GM18951 (cell line): ENCODE measurements at regions not wholly inside any gene's neighbourhood (a gene's known extent, or its start where the extent isn't known, plus 50 kb on each side); places are given as distances from the start of the nearest gene placed in this dataset.
"Not testable (repeated sequence)": the region's sequence is repeated elsewhere in the genome, so short reads cannot be mapped to it uniquely, and the experiment has no call there.

Experiments
- POLR2A ChIP-seq: IDR thresholded peaks from 4 replicates; pipeline ENCODE4 v1.6.1; 2011; ENCODE audit warnings: mild to moderate bottlenecking; ENCODE audit not compliant: insufficient read length, insufficient read depth; ENCODE audit errors: extremely low read depth
- in situ Hi-C: fragments of 300-500 bp; cut with MboI; formaldehyde crosslinking; loops from one replicate; pipeline ENCODE4 v1.12.0; 2022; ENCODE audit warnings: low sequenced_read_pairs, mixed read lengths, inconsistent platforms; ENCODE audit not compliant: unreplicated experiment

DNA sequence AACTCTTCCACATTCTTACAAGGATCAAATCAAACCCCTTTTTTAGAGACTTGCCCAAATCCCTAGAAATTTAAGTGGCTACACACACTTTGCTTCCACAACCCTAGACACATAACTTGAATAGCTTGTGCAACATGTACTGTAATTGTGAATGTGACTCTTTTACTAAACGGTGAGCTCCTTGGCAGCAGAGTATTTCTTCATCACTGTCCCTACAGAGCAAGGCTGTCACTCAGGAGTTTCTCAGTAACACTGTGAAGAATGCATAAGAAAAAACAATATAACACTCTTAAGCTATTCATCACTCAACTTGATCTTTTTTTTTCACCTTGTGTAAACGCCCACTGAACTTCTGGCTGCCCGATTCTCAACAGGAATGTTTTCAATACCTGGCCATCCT lies 53.8 kb upstream of the ADAMTS18 start:
- in situ Hi-C loops = no loop called here
- TF ChIP-seq POLR2A = no peak

GRCh38 chr16:77491091-77491490 lies 56.3 kb upstream of the ADAMTS18 start:
- no peak for TF ChIP-seq POLR2A
- in situ Hi-C loops = no loop called here

GRCh38 chr16:77496934-77497333 lies 62.1 kb upstream of the ADAMTS18 start:
- TF ChIP-seq POLR2A = no peak
- in situ Hi-C loops = no loop called here

GRCh38 chr16:77499373-77500285 lies 64.8 kb upstream of the ADAMTS18 start:
- in situ Hi-C loops = no loop called here
- no peak for TF ChIP-seq POLR2A

DNA sequence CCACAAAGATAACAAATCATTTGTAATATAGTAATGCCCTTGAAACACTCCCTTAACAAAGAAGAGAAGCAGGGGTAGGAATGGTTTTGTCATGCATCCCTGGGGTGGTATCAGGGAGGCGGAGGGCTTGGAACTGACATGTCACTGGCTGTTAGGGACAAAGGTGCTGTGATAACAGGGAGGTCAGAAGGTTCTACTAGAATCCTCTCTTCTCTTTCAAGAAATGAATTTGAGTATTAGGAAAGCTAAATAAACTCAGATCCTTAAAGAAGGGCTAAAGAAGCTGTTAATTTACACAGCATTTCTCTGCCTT lies 65.4 kb upstream of the ADAMTS18 start:
- no peak for TF ChIP-seq POLR2A
- in situ Hi-C loops = no loop called here

GRCh38 chr16:77500934-77501664 lies 66.3 kb upstream of the ADAMTS18 start:
- TF ChIP-seq POLR2A = no peak
- in situ Hi-C loops = no loop called here

- in situ Hi-C loops = no loop called here
- no peak for TF ChIP-seq POLR2A
These were observed 67.6 kb upstream of the ADAMTS18 start for GRCh38 chr16:77502448-77502847.

DNA sequence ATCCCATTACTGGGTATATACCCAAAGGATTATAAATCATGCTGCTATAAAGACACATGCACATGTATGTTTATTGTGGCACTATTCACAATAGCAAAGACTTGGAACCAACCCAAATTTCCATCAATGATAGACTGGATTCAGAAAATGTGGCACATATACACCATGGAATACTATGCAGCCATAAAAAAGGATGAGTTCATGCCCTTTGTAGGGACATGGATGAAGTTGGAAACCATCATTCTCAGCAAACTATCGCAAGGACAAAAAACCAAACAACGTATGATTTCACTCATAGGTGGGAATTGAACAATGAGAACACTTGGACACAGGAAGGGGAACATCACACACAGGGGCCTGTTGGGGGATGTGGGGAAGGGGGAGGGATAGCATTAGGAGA lies 71.7 kb upstream of the ADAMTS18 start:
- in situ Hi-C loops = not testable (repeated sequence)

DNA sequence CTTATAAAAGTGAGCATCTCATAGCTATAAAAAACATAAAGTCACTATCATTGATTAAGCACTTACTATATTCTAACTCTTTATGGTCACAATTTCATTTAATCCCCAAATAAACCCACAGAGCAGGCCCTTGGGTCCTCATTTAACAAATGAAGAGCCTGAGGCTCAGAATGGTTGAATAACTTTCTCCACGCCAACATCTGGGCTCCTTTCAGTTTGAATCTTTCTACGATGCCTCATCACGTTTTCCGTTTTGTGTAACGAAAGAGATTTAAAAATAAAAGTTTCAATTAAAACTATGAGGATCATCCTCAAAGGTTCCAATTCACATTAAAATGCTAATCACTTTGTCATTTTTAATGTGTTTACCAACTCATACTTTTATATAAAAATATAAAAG lies 74.2 kb upstream of the ADAMTS18 start:
- TF ChIP-seq POLR2A = no peak

GRCh38 chr16:77509796-77510195 lies 75.0 kb upstream of the ADAMTS18 start:
- TF ChIP-seq POLR2A = no peak
- in situ Hi-C loops = no loop called here

More for the DNA sequence above, 74.2 kb upstream of the ADAMTS18 start:
- in situ Hi-C loops = no loop called here

DNA sequence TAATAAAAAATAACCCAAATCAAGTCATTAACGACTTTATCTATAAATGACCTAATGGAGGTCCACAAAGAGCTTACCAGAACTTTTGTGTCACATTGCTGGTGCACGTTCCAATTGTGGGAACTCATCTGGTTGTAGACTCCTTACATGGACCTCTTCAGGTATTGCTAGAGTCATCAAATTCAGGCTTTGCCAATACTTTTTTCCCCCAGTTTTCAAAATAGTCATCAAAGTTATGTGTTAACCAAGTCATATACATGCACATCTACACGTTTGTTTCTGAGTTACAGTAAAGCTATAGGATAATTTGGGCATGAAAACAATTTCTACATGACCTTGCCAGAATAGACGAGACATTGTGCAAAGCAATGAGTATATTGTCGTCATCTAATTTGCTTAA lies 76.2 kb upstream of the ADAMTS18 start:
- no peak for TF ChIP-seq POLR2A
- in situ Hi-C loops = no loop called here

DNA sequence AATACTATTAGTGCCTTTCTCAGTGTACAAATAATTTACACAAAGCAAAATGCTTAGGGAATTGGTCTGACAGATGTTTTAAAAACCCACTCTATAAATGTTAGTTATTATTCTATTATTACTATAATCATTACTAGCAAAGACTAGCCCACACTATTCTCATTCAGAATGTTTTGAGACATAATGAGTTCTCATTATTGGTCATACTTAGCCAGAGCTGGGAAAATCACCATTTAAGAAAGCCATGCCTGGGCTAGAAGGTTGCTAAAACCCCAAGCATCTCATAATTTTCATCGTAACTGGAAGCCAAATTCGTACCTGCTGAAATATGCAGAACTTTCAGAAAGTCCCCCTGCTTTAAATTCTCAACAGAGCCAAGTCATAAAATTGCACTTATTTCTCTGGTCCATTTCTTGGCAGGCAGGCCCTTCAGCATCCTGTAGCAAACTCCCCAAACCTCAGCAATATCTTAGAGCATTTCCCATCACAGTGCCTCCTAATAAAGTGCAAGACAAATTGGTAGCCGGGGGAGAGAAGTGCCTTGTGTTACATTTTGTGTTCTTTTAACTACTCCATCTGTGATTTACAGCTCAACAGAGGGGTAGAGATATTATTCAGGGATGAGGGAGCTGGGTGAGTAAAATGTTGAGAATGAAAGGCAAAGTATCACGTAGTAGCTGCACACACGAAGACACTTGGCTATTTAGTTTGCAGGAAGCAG lies 79.8 kb upstream of the ADAMTS18 start:
- in situ Hi-C loops = no loop called here
- no peak for TF ChIP-seq POLR2A

GRCh38 chr16:77525226-77525625 lies 90.4 kb upstream of the ADAMTS18 start:
- in situ Hi-C loops = not testable (repeated sequence)

DNA sequence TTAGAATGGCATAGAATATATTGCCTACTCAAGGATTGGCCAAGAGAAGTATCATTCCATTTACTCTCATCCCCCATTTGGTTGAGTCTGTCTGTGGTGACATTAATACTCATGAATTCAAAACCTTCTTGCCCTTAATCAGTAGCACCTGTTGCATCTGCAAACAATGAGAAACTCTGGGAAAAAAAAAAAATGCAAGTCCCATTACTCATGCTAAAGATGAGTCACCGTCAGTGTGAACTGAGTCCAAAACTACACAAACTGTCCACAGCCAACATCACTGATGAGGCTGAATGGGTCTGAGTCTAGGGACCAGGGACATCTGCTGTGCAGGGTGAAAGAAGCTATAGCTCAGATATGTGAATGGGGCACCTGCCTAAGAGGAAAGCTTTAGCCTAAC lies 96.9 kb upstream of the ADAMTS18 start:
- TF ChIP-seq POLR2A = no peak
- in situ Hi-C loops = no loop called here
